ENCODE measurements at regions not wholly inside any gene's neighbourhood (a gene's known extent, or its start where the extent isn't known, plus 50 kb on each side); places are given as distances from the start of the nearest gene placed in this dataset.

DNA sequence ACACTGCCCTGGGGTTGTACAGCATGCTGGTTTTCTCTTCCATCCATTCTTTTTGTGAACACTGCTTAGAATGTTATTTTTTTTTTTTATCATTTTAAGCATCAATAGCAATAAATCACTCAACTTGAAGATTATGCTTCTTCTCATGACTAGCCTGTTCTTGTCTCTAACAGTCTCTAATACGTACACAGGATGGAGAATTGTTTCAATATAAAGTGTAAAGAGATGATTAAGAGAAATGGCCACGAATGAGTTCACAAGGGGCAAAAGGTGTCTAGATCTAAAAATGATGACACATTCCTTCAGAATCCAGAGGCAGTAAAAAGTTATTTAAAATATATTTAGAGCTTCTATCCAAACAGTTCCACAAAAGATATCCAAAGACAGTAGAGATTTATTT, 390.2 kb downstream of the HDGFL1 start:
- H3K4me2 ChIP-seq (ENCODE audit: low read length) = no peak overlapping the region
- H2AFZ ChIP-seq (ENCODE audit: low read depth, low read length) = no peak overlapping the region
- H4K20me1 ChIP-seq (ENCODE audit: insufficient read depth, low read length) = no peaks in the 10 kb centered on the region
- no peaks in the 10 kb centered on the region for H3K36me3 ChIP-seq (replicated peaks; ENCODE audit: low read depth, low read length)
- H3K9ac ChIP-seq (ENCODE audit: low read length) = no peak overlapping the region
- no peak overlapping the region for H3K4me3 ChIP-seq (ENCODE audit: low read length)
- TF ChIP-seq CTCF (IDR thresholded peaks at IDR 0.05; ENCODE audit: low read depth, low read length) (no peak), EZH2phosphoT487 (IDR thresholded peaks at IDR 0.05; ENCODE audit: low read depth) (no peak)
- no peaks in the 10 kb centered on the region for H3K27me3 ChIP-seq (ENCODE audit: low read depth, low read length)
- H3K4me1 ChIP-seq (ENCODE audit: low read length) = peaks cover 11% of the 10 kb centered on the region; the same call in 1 of the 2 replicates
- H3K27ac ChIP-seq (ENCODE audit: low read length) = no peak overlapping the region
- no peaks in the 10 kb centered on the region for H3K9me3 ChIP-seq (ENCODE audit: insufficient read depth, low read length)
- H3K79me2 ChIP-seq (ENCODE audit: low read length) = no peaks in the 10 kb centered on the region

DNA sequence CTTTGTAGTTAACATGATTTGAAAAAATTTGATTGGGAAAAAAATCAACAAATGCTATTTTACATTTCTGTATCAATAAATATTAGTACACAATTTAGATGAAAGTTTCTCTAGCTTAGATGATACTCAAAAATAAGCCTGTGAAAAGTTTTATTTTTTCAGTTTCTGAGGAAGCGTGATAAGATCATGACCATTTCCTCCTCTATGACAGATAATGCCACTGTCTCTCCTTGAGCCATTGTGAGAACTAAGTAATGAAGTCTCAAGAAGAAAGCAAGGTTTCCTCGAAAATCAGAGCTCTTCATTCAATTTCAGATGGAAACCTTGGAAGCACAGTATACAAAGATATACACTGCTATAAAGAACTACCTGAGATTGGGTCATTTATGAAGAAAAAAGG, 395.0 kb downstream of the HDGFL1 start:
- H2AFZ ChIP-seq (ENCODE audit: low read depth, low read length) = no peak overlapping the region
- TF ChIP-seq EZH2phosphoT487 (IDR thresholded peaks at IDR 0.05; ENCODE audit: low read depth) (no peak), CTCF (IDR thresholded peaks at IDR 0.05; ENCODE audit: low read depth, low read length) (no peak)
- no peaks in the 10 kb centered on the region for H4K20me1 ChIP-seq (ENCODE audit: insufficient read depth, low read length)
- no peaks in the 10 kb centered on the region for H3K27me3 ChIP-seq (ENCODE audit: low read depth, low read length)
- no peak overlapping the region for H3K4me3 ChIP-seq (ENCODE audit: low read length)
- H3K36me3 ChIP-seq (replicated peaks; ENCODE audit: low read depth, low read length) = no peaks in the 10 kb centered on the region
- H3K4me2 ChIP-seq (ENCODE audit: low read length) = no peak overlapping the region
- H3K9me3 ChIP-seq (ENCODE audit: insufficient read depth, low read length) = no peaks in the 10 kb centered on the region
- no peak overlapping the region for H3K9ac ChIP-seq (ENCODE audit: low read length)
- no peak overlapping the region for H3K27ac ChIP-seq (ENCODE audit: low read length)
- H3K79me2 ChIP-seq (ENCODE audit: low read length) = no peaks in the 10 kb centered on the region
- H3K4me1 ChIP-seq (ENCODE audit: low read length) = no peaks in the 10 kb centered on the region

DNA sequence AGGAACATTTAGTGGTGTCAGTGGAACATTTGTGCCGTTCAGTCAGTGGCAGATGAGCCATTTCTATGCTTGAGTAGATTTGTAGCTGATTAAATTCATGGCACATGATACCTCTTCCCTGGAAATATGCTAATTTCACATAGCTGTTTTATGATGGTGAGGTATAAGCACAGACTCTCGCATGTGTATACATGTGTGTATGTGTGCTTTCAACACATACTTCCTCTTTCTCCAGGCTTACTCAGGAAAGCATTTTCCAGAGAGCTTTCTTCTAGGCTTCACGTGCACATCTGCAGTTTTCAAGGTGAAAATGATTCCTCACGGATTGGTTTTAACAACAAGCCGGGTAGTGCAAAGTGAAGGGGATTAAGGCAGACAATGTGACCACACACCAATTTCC, 396.5 kb downstream of the HDGFL1 start:
- no peak overlapping the region for H3K4me2 ChIP-seq (ENCODE audit: low read length)
- no peaks in the 10 kb centered on the region for H3K9me3 ChIP-seq (ENCODE audit: insufficient read depth, low read length)
- TF ChIP-seq EZH2phosphoT487 (IDR thresholded peaks at IDR 0.05; ENCODE audit: low read depth) (no peak), CTCF (IDR thresholded peaks at IDR 0.05; ENCODE audit: low read depth, low read length) (no peak)
- no peak overlapping the region for H3K4me3 ChIP-seq (ENCODE audit: low read length)
- no peaks in the 10 kb centered on the region for H3K36me3 ChIP-seq (replicated peaks; ENCODE audit: low read depth, low read length)
- no peak overlapping the region for H3K9ac ChIP-seq (ENCODE audit: low read length)
- H3K27ac ChIP-seq (ENCODE audit: low read length) = no peak overlapping the region
- H3K27me3 ChIP-seq (ENCODE audit: low read depth, low read length) = no peaks in the 10 kb centered on the region
- no peaks in the 10 kb centered on the region for H3K79me2 ChIP-seq (ENCODE audit: low read length)
- no peaks in the 10 kb centered on the region for H4K20me1 ChIP-seq (ENCODE audit: insufficient read depth, low read length)
- H3K4me1 ChIP-seq (ENCODE audit: low read length) = no peaks in the 10 kb centered on the region
- H2AFZ ChIP-seq (ENCODE audit: low read depth, low read length) = no peak overlapping the region

- Histone ChIP-seq H3K36me3 (replicated peaks; ENCODE audit: low read depth, low read length) (no peaks in the 10 kb centered on the region), H4K20me1 (ENCODE audit: insufficient read depth, low read length) (no peaks in the 10 kb centered on the region), H3K9ac (ENCODE audit: low read length) (no peak overlapping the region), H3K4me3 (ENCODE audit: low read length) (no peak overlapping the region), H3K27ac (ENCODE audit: low read length) (no peak overlapping the region), H3K27me3 (ENCODE audit: low read depth, low read length) (no peaks in the 10 kb centered on the region), H3K4me1 (ENCODE audit: low read length) (no peaks in the 10 kb centered on the region), H2AFZ (ENCODE audit: low read depth, low read length) (no peak overlapping the region), H3K9me3 (ENCODE audit: insufficient read depth, low read length) (no peaks in the 10 kb centered on the region), H3K79me2 (ENCODE audit: low read length) (no peaks in the 10 kb centered on the region), H3K4me2 (ENCODE audit: low read length) (no peak overlapping the region)
- TF ChIP-seq CTCF (IDR thresholded peaks at IDR 0.05; ENCODE audit: low read depth, low read length) (no peak), EZH2phosphoT487 (IDR thresholded peaks at IDR 0.05; ENCODE audit: low read depth) (no peak)
Observed at GRCh38 chr6:22966691-22967422, 397.5 kb downstream of the HDGFL1 start.

All from OCI-LY3 (cell line).